ENCODE measurements at regions not wholly inside any gene's neighbourhood (a gene's known extent, or its start where the extent isn't known, plus 50 kb on each side); places are given as distances from the start of the nearest gene placed in this dataset.
"Not testable (repeated sequence)": the region's sequence is repeated elsewhere in the genome, so short reads cannot be mapped to it uniquely, and the experiment has no call there.

GRCh38 chr2:174673440-174673839, 75.8 kb upstream of the WIPF1 start:
- H3K27me3 ChIP-seq: no peaks in the 10 kb centered on the region
- no peaks in the 10 kb centered on the region for H3K9me3 ChIP-seq
- no peak overlapping the region for H3K4me3 ChIP-seq (ENCODE audit: low read depth, low read length)
- H3K4me1 ChIP-seq: no peaks in the 10 kb centered on the region; the same call in 1 of the 2 replicates
- TF ChIP-seq, protein P1, sequence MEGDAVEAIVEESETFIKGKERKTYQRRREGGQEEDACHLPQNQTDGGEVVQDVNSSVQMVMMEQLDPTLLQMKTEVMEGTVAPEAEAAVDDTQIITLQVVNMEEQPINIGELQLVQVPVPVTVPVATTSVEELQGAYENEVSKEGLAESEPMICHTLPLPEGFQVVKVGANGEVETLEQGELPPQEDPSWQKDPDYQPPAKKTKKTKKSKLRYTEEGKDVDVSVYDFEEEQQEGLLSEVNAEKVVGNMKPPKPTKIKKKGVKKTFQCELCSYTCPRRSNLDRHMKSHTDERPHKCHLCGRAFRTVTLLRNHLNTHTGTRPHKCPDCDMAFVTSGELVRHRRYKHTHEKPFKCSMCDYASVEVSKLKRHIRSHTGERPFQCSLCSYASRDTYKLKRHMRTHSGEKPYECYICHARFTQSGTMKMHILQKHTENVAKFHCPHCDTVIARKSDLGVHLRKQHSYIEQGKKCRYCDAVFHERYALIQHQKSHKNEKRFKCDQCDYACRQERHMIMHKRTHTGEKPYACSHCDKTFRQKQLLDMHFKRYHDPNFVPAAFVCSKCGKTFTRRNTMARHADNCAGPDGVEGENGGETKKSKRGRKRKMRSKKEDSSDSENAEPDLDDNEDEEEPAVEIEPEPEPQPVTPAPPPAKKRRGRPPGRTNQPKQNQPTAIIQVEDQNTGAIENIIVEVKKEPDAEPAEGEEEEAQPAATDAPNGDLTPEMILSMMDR (IDR thresholded peaks at IDR 0.05; ENCODE audit: low read depth, low read length): no peak
- H3K36me3 ChIP-seq: no peaks in the 10 kb centered on the region
- DNase-seq: no peak

GRCh38 chr2:174671532-174671931, 73.9 kb upstream of the WIPF1 start:
- H3K27me3 ChIP-seq; DNase-seq; H3K4me1 ChIP-seq; H3K9me3 ChIP-seq; H3K4me3 ChIP-seq (ENCODE audit: low read depth, low read length); H3K36me3 ChIP-seq: not testable (repeated sequence)

- peak; percentile 22 for DNase-seq
- TF ChIP-seq, protein P1 (IDR thresholded peaks at IDR 0.05; ENCODE audit: low read depth, low read length): no peak
- H3K4me3 ChIP-seq (ENCODE audit: low read depth, low read length): no peak overlapping the region
- H3K9me3 ChIP-seq: no peaks in the 10 kb centered on the region
- H3K27me3 ChIP-seq: no peaks in the 10 kb centered on the region
- H3K36me3 ChIP-seq: no peaks in the 10 kb centered on the region
- no peaks in the 10 kb centered on the region; the same call in 1 of the 2 replicates for H3K4me1 ChIP-seq
Measured at GRCh38 chr2:174670446-174670845, 72.8 kb upstream of the WIPF1 start.

DNA sequence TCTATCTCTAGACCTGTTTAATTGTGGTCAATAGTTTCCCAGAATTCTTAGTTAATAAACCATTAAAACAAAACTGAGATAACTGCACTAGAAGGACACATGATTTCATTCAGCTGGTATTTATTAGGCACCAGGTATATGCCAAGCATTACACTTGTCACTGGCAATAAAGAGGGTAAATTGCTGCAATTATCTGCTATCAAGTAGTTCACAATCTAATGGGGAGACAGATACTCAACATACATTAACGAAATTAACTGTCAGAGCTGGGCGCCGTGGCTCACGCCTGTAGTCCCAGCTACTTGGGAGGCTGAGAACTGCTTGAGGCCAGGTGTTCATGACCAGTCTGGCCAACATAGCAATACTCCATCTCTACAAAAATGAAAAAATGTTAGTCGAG, 71.7 kb upstream of the WIPF1 start:
- no peaks in the 10 kb centered on the region for H3K27me3 ChIP-seq
- H3K4me1 ChIP-seq: no peaks in the 10 kb centered on the region; the same call in 1 of the 2 replicates
- H3K9me3 ChIP-seq: no peaks in the 10 kb centered on the region
- no peak for DNase-seq
- TF ChIP-seq, protein P1 (IDR thresholded peaks at IDR 0.05; ENCODE audit: low read depth, low read length): no peak
- H3K4me3 ChIP-seq (ENCODE audit: low read depth, low read length): no peak overlapping the region
- no peaks in the 10 kb centered on the region for H3K36me3 ChIP-seq

- Histone ChIP-seq H3K4me3 (ENCODE audit: low read depth, low read length) (no peak overlapping the region), H3K4me1 (no peaks in the 10 kb centered on the region; the same call in 1 of the 2 replicates), H3K36me3 (no peaks in the 10 kb centered on the region), H3K9me3 (no peaks in the 10 kb centered on the region), H3K27me3 (no peaks in the 10 kb centered on the region)
- no peak for DNase-seq
- TF ChIP-seq, protein P1 (IDR thresholded peaks at IDR 0.05; ENCODE audit: low read depth, low read length): no peak
Measured at GRCh38 chr2:174668075-174668474, 70.5 kb upstream of the WIPF1 start.

DNA sequence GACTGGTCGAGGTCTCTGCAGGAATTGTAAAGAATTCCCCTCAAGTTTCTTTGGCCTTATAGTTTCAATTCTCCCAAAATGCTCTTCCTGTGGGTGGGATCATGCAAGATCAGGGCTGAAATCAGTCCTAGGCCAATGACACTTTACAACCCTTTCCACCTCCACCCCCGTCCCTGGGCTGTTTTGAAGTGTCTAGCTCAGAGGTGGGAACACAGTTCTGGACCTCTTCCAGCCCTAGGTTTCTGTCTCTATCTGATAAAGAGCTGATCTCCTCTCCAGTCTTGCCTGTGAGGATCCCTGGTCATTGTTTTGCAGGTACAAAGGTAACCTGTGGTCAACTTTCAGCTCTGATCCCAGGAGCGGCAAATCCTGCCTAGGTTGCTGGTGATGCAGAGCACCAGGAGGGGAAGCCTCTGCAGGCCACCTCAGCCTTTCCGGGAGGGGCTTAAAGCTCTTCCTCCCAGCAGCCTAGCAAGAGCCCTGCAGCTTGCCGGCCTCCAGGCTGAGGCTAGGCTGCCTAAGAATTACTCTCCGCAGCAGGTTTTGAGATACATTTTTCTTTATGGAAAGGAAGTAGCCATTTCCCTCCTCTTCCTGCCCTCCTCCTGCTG, 69.8 kb upstream of the WIPF1 start:
- H3K4me3 ChIP-seq (ENCODE audit: low read depth, low read length): no peak overlapping the region
- no peaks in the 10 kb centered on the region; the same call in 1 of the 2 replicates for H3K4me1 ChIP-seq
- no peaks in the 10 kb centered on the region for H3K9me3 ChIP-seq
- no peaks in the 10 kb centered on the region for H3K27me3 ChIP-seq
- no peaks in the 10 kb centered on the region for H3K36me3 ChIP-seq
- DNase-seq: no peak
- TF ChIP-seq, protein P1 (IDR thresholded peaks at IDR 0.05; ENCODE audit: low read depth, low read length): no peak
